SU-DHL-6 (cell line): ENCODE measurements at regions not wholly inside any gene's neighbourhood (a gene's known extent, or its start where the extent isn't known, plus 50 kb on each side); places are given as distances from the start of the nearest gene placed in this dataset.

Experiments
- CTCF ChIP-seq: fragments of 200-600 bp; sonication (generic); IDR thresholded peaks from one replicate; pipeline ENCODE4 v1.5.1; 2017; ENCODE audit warnings: antibody characterized with exemption, mild to moderate bottlenecking, low read length, moderate library complexity; ENCODE audit not compliant: insufficient read depth, poor library complexity, severe bottlenecking
- EZH2phosphoT487 ChIP-seq: fragments of 200-600 bp; sonication (generic), shearing (Covaris generic); conservative IDR thresholded peaks from 2 replicates; pipeline ENCODE4 v1.6.1; 2018; ENCODE audit warnings: mild to moderate bottlenecking, antibody characterized with exemption, low read length, moderate library complexity, mixed read lengths

- TF ChIP-seq CTCF (no peak), EZH2phosphoT487 (no peak)
These were observed 748.2 kb upstream of the SLITRK5 start for GRCh38 chr13:86922936-86923335.
